Endodermal cell (in vitro differentiated cells): ENCODE measurements at regions not wholly inside any gene's neighbourhood (a gene's known extent, or its start where the extent isn't known, plus 50 kb on each side); places are given as distances from the start of the nearest gene placed in this dataset.

Source experiments
- DNase-seq: peaks from one replicate; pipeline ENCODE4 v3.0.0-alpha.2; 2017
- H3K27ac ChIP-seq: 2 replicates; pipeline ENCODE4 v1.5.1; 2013; ENCODE audit warnings: mild to moderate bottlenecking, low read depth, low read length, moderate library complexity
- H3K27me3 ChIP-seq: 2 replicates; pipeline ENCODE4 v1.6.1; 2013; ENCODE audit warnings: mild to moderate bottlenecking, low read length, moderate library complexity; ENCODE audit not compliant: insufficient read depth, control insufficient read depth, poor library complexity, severe bottlenecking
- H3K36me3 ChIP-seq: 2 replicates; pipeline ENCODE4 v1.7.0; 2013; ENCODE audit warnings: mild to moderate bottlenecking, low read length, moderate library complexity; ENCODE audit not compliant: control insufficient read depth, insufficient read depth
- H3K4me1 ChIP-seq: one replicate; pipeline ENCODE4 v1.7.0; 2013; ENCODE audit warnings: low read length; ENCODE audit not compliant: control insufficient read depth, insufficient read depth
- H3K4me3 ChIP-seq: 2 replicates; pipeline ENCODE4 v1.5.1; 2013; ENCODE audit warnings: mild to moderate bottlenecking, low read length, moderate library complexity
- H3K9ac ChIP-seq: 2 replicates; pipeline ENCODE4 v1.6.1; 2013; ENCODE audit warnings: mild to moderate bottlenecking, low read length, moderate library complexity; ENCODE audit not compliant: poor library complexity, severe bottlenecking; ENCODE audit errors: extremely low read depth
- H3K9me3 ChIP-seq: 2 replicates; pipeline ENCODE4 v1.6.1; 2013; ENCODE audit warnings: mild to moderate bottlenecking, low read length, moderate library complexity; ENCODE audit not compliant: control insufficient read depth
- H3K27ac Mint-ChIP-seq: 2 replicates; pipeline ENCODE4 v1.8.0; 2020; ENCODE audit warnings: mixed read lengths
- H3K27me3 Mint-ChIP-seq: 2 replicates; pipeline ENCODE4 v1.8.0; 2021; ENCODE audit warnings: mild to moderate bottlenecking, mixed read lengths; ENCODE audit not compliant: insufficient read depth
- H3K36me3 Mint-ChIP-seq: 2 replicates; pipeline ENCODE4 v1.8.0; 2020; ENCODE audit warnings: low read depth, mixed read lengths
- H3K4me1 Mint-ChIP-seq: 2 replicates; pipeline ENCODE4 v1.8.0; 2020; ENCODE audit warnings: mixed read lengths
- H3K4me3 Mint-ChIP-seq: 2 replicates; pipeline ENCODE4 v1.8.0; 2020; ENCODE audit warnings: mild to moderate bottlenecking, moderate library complexity, mixed read lengths
- H3K9me3 Mint-ChIP-seq: 2 replicates; pipeline ENCODE4 v1.8.0; 2020; ENCODE audit warnings: mild to moderate bottlenecking, mixed read lengths
- CTCF ChIP-seq: fragments of 200-600 bp; sonication (generic); conservative IDR thresholded peaks from 2 replicates; pipeline ENCODE4 v1.5.0; 2021; ENCODE audit warnings: antibody characterized with exemption, mild to moderate bottlenecking
- WGBS, 2 experiments: methylation state at CpG; one replicate each; pipeline versions ENCODE4 v1.1.5 to v1.1.7; 2013; ENCODE audit warnings: missing lambda C conversion rate in 2 of 2, mixed read lengths in 1 of 2; ENCODE audit not compliant: insufficient coverage in 1 of 2, insufficient read length in 1 of 2; 5-methylcytosine and 5-hydroxymethylcytosine counted together

- H3K27ac Mint-ChIP-seq, result no peak overlapping the region
- peaks cover under 1% of the 10 kb centered on the region for H3K4me1 Mint-ChIP-seq
- no peaks in the 10 kb centered on the region for H3K27me3 ChIP-seq
- TF ChIP-seq CTCF, result no peak
- 73 to 87% methylated on average over 11 of the region's 11 CpGs for WGBS, 2 experiments
- H3K9ac ChIP-seq, result no peak overlapping the region
- H3K9me3 ChIP-seq, result no peaks in the 10 kb centered on the region
- H3K4me1 ChIP-seq, result no peaks in the 10 kb centered on the region
- no peak overlapping the region for H3K27ac ChIP-seq
- H3K4me3 Mint-ChIP-seq, result no peak overlapping the region
- no peaks in the 10 kb centered on the region for H3K27me3 Mint-ChIP-seq
- no peak for DNase-seq
- H3K9me3 Mint-ChIP-seq, result no peaks in the 10 kb centered on the region
- no peaks in the 10 kb centered on the region for H3K36me3 ChIP-seq
- no peaks in the 10 kb centered on the region for H3K36me3 Mint-ChIP-seq
- no peak overlapping the region for H3K4me3 ChIP-seq
Observed at GRCh38 chr20:50394569-50394968, 115.6 kb upstream of the PTPN1 start.

- H3K4me1 Mint-ChIP-seq, result peaks cover 5% of the 10 kb centered on the region
- Histone ChIP-seq H3K4me3 (no peak overlapping the region), H3K27ac (no peak overlapping the region), H3K9me3 (no peaks in the 10 kb centered on the region), H3K36me3 (no peaks in the 10 kb centered on the region), H3K27me3 (no peaks in the 10 kb centered on the region), H3K4me1 (no peaks in the 10 kb centered on the region), H3K9ac (no peak overlapping the region)
- no peak for TF ChIP-seq CTCF
- no peaks in the 10 kb centered on the region for H3K27me3 Mint-ChIP-seq
- no peak for DNase-seq
- no peaks in the 10 kb centered on the region for H3K36me3 Mint-ChIP-seq
- no peaks in the 10 kb centered on the region for H3K9me3 Mint-ChIP-seq
- no peak overlapping the region for H3K27ac Mint-ChIP-seq
- WGBS, 2 experiments, result 89% methylated on average over 5 to 11 of the region's 11 CpGs
- no peak overlapping the region for H3K4me3 Mint-ChIP-seq
Observed at GRCh38 chr20:50395251-50395729, 114.9 kb upstream of the PTPN1 start.

- Histone ChIP-seq H3K27ac (no peak overlapping the region), H3K36me3 (no peaks in the 10 kb centered on the region), H3K9ac (no peak overlapping the region), H3K9me3 (no peaks in the 10 kb centered on the region), H3K4me3 (no peak overlapping the region), H3K27me3 (no peaks in the 10 kb centered on the region), H3K4me1 (no peaks in the 10 kb centered on the region)
- Mint-ChIP-seq H3K36me3 (no peaks in the 10 kb centered on the region), H3K4me3 (no peak overlapping the region), H3K4me1 (peaks cover 11% of the 10 kb centered on the region), H3K27ac (no peak overlapping the region), H3K27me3 (no peaks in the 10 kb centered on the region), H3K9me3 (no peaks in the 10 kb centered on the region)
- no peak for DNase-seq
- WGBS, 2 experiments, result 94 to 95% methylated on average over 11 to 14 of the region's 14 CpGs
- no peak for TF ChIP-seq CTCF
Observed at GRCh38 chr20:50395914-50396488, 114.2 kb upstream of the PTPN1 start.
